ENCODE measurements at regions not wholly inside any gene's neighbourhood (a gene's known extent, or its start where the extent isn't known, plus 50 kb on each side); places are given as distances from the start of the nearest gene placed in this dataset.

DNA sequence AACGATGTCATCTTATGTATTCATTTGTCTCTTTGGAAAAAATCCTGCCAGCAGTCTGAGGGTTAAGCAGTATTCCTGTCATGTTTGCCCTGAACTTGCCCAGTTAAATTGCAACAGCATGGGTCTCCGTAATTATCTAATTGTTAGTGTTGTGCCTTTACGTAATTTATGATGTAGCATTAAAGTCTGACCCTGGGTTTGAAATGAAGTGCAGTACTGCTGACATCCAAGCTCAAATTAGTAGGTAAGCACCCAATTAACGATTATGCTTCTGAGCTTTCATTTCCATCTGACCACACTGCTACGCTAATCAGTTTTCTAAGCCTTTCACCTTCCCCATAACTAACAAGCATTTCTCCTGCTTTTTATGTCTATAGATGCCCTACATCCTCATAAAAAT is 241.8 kb downstream of the ARRDC4 start:
- Mint-ChIP-seq H3K36me3 (ENCODE audit: low read depth) (no peaks in the 10 kb centered on the region), H3K4me3 (no peak overlapping the region)

GRCh38 chr15:98203872-98204660 is 243.6 kb downstream of the ARRDC4 start:
- Mint-ChIP-seq H3K4me3 (no peak overlapping the region), H3K36me3 (ENCODE audit: low read depth) (no peaks in the 10 kb centered on the region), H3K27ac (no peak overlapping the region), H3K27me3 (peaks cover 16% of the 10 kb centered on the region), H3K4me1 (no peaks in the 10 kb centered on the region)
- H3K9me3 ChIP-seq (ENCODE audit: control insufficient read depth, low read length, poor library complexity, severe bottlenecking): peaks cover 3% of the 10 kb centered on the region
- DNase-seq (no peak), ATAC-seq (no peak)

More for the DNA sequence above, 241.8 kb downstream of the ARRDC4 start:
- Mint-ChIP-seq H3K4me1 (no peaks in the 10 kb centered on the region), H3K27me3 (peaks cover 16% of the 10 kb centered on the region), H3K27ac (no peak overlapping the region)
- H3K9me3 ChIP-seq (ENCODE audit: control insufficient read depth, low read length, poor library complexity, severe bottlenecking): no peaks in the 10 kb centered on the region
- ATAC-seq: no peak
- no peak for DNase-seq

DNA sequence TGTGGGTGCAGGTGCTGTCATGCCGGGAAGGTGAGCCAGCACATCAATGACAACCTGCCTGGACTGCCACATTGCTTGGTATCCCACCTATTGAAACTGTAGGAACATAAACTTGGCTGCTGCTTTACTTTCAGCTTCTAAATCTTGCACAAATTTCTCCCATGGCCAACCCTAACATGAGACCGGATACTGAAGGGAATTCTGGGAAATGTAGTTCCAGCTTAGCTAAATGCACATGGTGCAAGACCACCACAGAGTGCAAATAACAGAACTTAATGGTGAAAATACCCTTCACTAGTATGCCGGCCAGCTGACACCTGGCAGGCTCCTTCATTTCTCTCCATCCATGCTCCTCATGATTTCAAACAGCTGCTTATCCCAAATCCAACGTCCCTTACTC is 247.4 kb downstream of the ARRDC4 start:
- H3K9me3 ChIP-seq (ENCODE audit: control insufficient read depth, low read length, poor library complexity, severe bottlenecking): peaks cover 3% of the 10 kb centered on the region
- no peak for DNase-seq
- Mint-ChIP-seq H3K27ac (no peak overlapping the region), H3K36me3 (ENCODE audit: low read depth) (no peaks in the 10 kb centered on the region), H3K4me3 (no peak overlapping the region), H3K27me3 (peaks cover 8% of the 10 kb centered on the region), H3K4me1 (no peaks in the 10 kb centered on the region)
- no peak for ATAC-seq

- Mint-ChIP-seq H3K36me3 (ENCODE audit: low read depth) (no peaks in the 10 kb centered on the region), H3K4me3 (no peak overlapping the region), H3K4me1 (no peaks in the 10 kb centered on the region), H3K27me3 (peaks cover 10% of the 10 kb centered on the region), H3K27ac (no peak overlapping the region)
- no peak for DNase-seq
- peaks cover 2% of the 10 kb centered on the region for H3K9me3 ChIP-seq (ENCODE audit: control insufficient read depth, low read length, poor library complexity, severe bottlenecking)
- no peak for ATAC-seq
These were observed 253.0 kb downstream of the ARRDC4 start for GRCh38 chr15:98213346-98213979.

GRCh38 chr15:98216166-98216565 is 255.7 kb downstream of the ARRDC4 start:
- peaks cover 5% of the 10 kb centered on the region for H3K27me3 Mint-ChIP-seq
- DNase-seq (no peak), ATAC-seq (no peak)

GRCh38 chr15:98217356-98217755 is 256.9 kb downstream of the ARRDC4 start:
- no peak overlapping the region for H3K4me3 Mint-ChIP-seq
- no peak for ATAC-seq
- no peaks in the 10 kb centered on the region for H3K4me1 Mint-ChIP-seq
- no peaks in the 10 kb centered on the region for H3K9me3 ChIP-seq (ENCODE audit: control insufficient read depth, low read length, poor library complexity, severe bottlenecking)
- H3K27ac Mint-ChIP-seq: no peak overlapping the region
- H3K36me3 Mint-ChIP-seq (ENCODE audit: low read depth): no peaks in the 10 kb centered on the region
- H3K27me3 Mint-ChIP-seq: peaks cover 5% of the 10 kb centered on the region
- DNase-seq: no peak

More at GRCh38 chr15:98216166-98216565, 255.7 kb downstream of the ARRDC4 start:
- Mint-ChIP-seq H3K27ac (no peak overlapping the region), H3K4me3 (no peak overlapping the region), H3K4me1 (no peaks in the 10 kb centered on the region), H3K36me3 (ENCODE audit: low read depth) (no peaks in the 10 kb centered on the region)
- no peaks in the 10 kb centered on the region for H3K9me3 ChIP-seq (ENCODE audit: control insufficient read depth, low read length, poor library complexity, severe bottlenecking)

- H3K27ac Mint-ChIP-seq: no peak overlapping the region
- no peak for ATAC-seq
These were observed 260.6 kb downstream of the ARRDC4 start for GRCh38 chr15:98221144-98221543.

DNA sequence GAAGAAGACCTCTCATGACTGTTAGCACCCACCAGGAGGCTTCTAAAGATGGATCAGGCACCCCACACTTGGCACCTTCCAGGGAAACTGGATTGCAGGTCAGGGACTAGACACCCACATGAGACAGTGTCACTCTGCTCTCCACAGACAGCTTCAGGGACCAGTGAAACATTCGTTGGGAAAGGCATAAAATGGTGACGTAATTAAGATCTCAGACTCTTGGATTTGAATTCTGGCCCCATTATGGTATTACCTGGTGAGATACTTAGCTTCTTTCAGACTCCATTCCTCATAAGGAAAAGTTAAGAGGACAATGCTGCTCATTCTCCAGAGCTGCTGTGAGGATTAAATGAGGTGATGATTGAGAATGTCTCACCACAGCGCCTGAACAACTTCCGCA is 261.1 kb downstream of the ARRDC4 start:
- H3K4me3 Mint-ChIP-seq: no peak overlapping the region
- H3K27me3 Mint-ChIP-seq: no peaks in the 10 kb centered on the region
- H3K4me1 Mint-ChIP-seq: no peaks in the 10 kb centered on the region
- no peaks in the 10 kb centered on the region for H3K9me3 ChIP-seq (ENCODE audit: control insufficient read depth, low read length, poor library complexity, severe bottlenecking)
- DNase-seq (no peak), ATAC-seq (no peak)
- no peak overlapping the region for H3K27ac Mint-ChIP-seq
- no peaks in the 10 kb centered on the region for H3K36me3 Mint-ChIP-seq (ENCODE audit: low read depth)

More at GRCh38 chr15:98221144-98221543, 260.6 kb downstream of the ARRDC4 start:
- no peak for DNase-seq
- Mint-ChIP-seq H3K4me3 (no peak overlapping the region), H3K36me3 (ENCODE audit: low read depth) (no peaks in the 10 kb centered on the region), H3K27me3 (no peaks in the 10 kb centered on the region), H3K4me1 (no peaks in the 10 kb centered on the region)
- no peaks in the 10 kb centered on the region for H3K9me3 ChIP-seq (ENCODE audit: control insufficient read depth, low read length, poor library complexity, severe bottlenecking)

DNA sequence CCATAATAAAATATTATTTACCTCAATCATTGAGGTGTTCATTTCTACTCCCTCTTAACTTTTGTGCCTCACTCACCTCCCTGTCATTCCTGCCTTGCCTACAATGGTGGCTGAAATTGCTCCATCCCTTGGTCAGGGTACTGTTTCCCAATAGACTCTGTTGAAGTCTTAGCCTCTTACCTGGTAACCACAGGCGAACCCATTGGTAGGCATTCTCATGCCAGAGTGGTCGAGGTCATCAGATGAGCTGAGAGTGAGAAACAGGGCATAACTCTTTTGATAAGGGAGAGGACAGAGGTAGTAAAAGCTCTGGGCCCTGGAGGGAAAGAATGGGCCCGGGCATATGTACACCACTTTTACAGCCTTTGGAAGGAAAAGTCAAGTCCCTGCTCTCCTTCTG is 265.6 kb downstream of the ARRDC4 start:
- no peaks in the 10 kb centered on the region for H3K9me3 ChIP-seq (ENCODE audit: control insufficient read depth, low read length, poor library complexity, severe bottlenecking)
- Mint-ChIP-seq H3K4me1 (no peaks in the 10 kb centered on the region), H3K4me3 (no peak overlapping the region), H3K27ac (no peak overlapping the region), H3K27me3 (peaks cover 9% of the 10 kb centered on the region), H3K36me3 (ENCODE audit: low read depth) (no peaks in the 10 kb centered on the region)
- DNase-seq (no peak), ATAC-seq (no peak)

- no peak overlapping the region for H3K4me3 Mint-ChIP-seq
- DNase-seq: no peak
- no peak overlapping the region for H3K27ac Mint-ChIP-seq
- peaks cover 9% of the 10 kb centered on the region for H3K27me3 Mint-ChIP-seq
- no peaks in the 10 kb centered on the region for H3K4me1 Mint-ChIP-seq
- no peaks in the 10 kb centered on the region for H3K36me3 Mint-ChIP-seq (ENCODE audit: low read depth)
- H3K9me3 ChIP-seq (ENCODE audit: control insufficient read depth, low read length, poor library complexity, severe bottlenecking): no peaks in the 10 kb centered on the region
- ATAC-seq: no peak
These were observed 266.1 kb downstream of the ARRDC4 start for GRCh38 chr15:98226578-98226977.

DNA sequence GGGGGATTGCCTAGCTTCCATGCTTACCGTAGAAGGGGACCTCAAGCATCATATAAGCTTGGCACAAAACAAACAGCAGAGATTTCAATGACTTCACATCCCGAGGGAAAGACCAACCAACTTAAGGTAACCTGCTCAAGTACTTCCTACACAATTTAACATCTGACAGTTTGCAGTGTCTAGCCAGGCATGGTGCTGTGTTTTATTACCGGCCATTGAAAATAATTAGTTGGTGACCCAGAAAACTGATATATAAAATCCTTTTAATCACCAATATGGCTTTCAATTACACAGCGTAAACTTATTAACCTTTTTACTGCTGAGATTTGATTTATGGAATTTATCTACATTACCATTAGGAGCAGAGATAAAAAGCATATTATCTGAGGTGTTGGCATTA is 268.3 kb downstream of the ARRDC4 start:
- ATAC-seq (no peak), DNase-seq (no peak)
- no peaks in the 10 kb centered on the region for H3K9me3 ChIP-seq (ENCODE audit: control insufficient read depth, low read length, poor library complexity, severe bottlenecking)
- no peak overlapping the region for H3K4me3 Mint-ChIP-seq
- H3K4me1 Mint-ChIP-seq: no peaks in the 10 kb centered on the region
- no peaks in the 10 kb centered on the region for H3K36me3 Mint-ChIP-seq (ENCODE audit: low read depth)
- H3K27ac Mint-ChIP-seq: no peak overlapping the region
- H3K27me3 Mint-ChIP-seq: peaks cover 9% of the 10 kb centered on the region

DNA sequence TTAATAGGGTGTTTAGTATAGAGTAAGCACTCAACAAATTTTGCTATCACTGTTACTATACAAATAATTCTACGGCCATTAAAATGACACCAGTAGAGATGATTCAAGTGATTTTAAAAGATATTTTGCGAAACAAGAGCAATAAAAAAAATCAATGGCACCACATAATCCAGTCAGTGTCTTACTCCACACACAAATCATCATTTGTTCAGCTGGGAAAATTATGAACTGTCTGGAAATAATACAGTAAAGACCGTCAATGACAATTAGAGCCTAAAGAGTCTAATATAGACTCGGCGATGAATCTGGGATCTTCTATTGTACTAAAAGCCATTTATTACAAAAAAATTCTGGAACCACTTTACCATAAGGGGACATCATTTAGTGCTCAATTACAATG is 270.5 kb downstream of the ARRDC4 start:
- H3K27ac Mint-ChIP-seq: no peak overlapping the region
- H3K4me3 Mint-ChIP-seq: no peak overlapping the region
- DNase-seq (no peak), ATAC-seq (no peak)
- H3K9me3 ChIP-seq (ENCODE audit: control insufficient read depth, low read length, poor library complexity, severe bottlenecking): no peaks in the 10 kb centered on the region
- H3K27me3 Mint-ChIP-seq: peaks cover 9% of the 10 kb centered on the region
- no peaks in the 10 kb centered on the region for H3K4me1 Mint-ChIP-seq
- H3K36me3 Mint-ChIP-seq (ENCODE audit: low read depth): no peaks in the 10 kb centered on the region

- DNase-seq (no peak), ATAC-seq (no peak)
- peaks cover 9% of the 10 kb centered on the region for H3K27me3 Mint-ChIP-seq
- H3K36me3 Mint-ChIP-seq (ENCODE audit: low read depth): no peaks in the 10 kb centered on the region
- no peaks in the 10 kb centered on the region for H3K9me3 ChIP-seq (ENCODE audit: control insufficient read depth, low read length, poor library complexity, severe bottlenecking)
- H3K4me1 Mint-ChIP-seq: no peaks in the 10 kb centered on the region
- no peak overlapping the region for H3K27ac Mint-ChIP-seq
- no peak overlapping the region for H3K4me3 Mint-ChIP-seq
These were observed 271.4 kb downstream of the ARRDC4 start for GRCh38 chr15:98231696-98232440.

Measured in T-helper 17 cell (primary cell).